HG02763 (cell line): ENCODE measurements at regions not wholly inside any gene's neighbourhood (a gene's known extent, or its start where the extent isn't known, plus 50 kb on each side); places are given as distances from the start of the nearest gene placed in this dataset.

Source experiments
- ATAC-seq: cut with Tn5 transposase; IDR thresholded peaks from one replicate; pipeline ENCODE4 v1.9.1; 2021; ENCODE audit warnings: mild to moderate bottlenecking, moderate library complexity; ENCODE audit not compliant: unreplicated experiment

DNA sequence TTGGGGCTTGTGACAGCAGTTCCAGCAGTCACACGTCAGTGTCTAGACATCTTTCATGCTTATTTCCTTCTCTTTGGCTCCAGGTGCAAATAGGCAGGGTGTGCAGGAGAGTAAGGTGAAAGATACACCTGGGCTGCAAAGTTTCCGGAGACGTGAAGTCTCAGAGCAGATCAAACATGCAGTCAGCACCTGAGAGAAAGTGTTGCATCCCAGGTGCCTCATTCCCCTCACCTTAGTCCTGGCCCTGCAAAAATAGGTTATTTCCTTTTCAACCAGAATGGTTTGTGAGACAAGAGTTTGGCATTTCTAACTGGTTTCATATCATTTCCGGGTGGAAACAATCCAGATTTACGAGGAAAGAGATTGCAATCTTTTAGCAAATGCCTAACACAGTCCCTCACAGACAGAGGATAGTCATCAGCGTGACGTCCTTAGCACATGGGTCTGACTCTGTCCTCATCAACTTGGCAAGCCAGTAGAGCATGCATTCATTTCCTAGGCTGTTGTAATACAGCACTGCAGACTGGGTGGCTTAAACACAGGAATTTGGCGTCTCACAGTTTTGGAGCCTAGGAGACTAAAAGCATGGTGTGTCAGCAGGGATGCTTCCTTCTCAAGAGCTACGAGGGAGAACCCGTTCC is 58.2 kb upstream of the ARRDC4 start:
- no peak for ATAC-seq

DNA sequence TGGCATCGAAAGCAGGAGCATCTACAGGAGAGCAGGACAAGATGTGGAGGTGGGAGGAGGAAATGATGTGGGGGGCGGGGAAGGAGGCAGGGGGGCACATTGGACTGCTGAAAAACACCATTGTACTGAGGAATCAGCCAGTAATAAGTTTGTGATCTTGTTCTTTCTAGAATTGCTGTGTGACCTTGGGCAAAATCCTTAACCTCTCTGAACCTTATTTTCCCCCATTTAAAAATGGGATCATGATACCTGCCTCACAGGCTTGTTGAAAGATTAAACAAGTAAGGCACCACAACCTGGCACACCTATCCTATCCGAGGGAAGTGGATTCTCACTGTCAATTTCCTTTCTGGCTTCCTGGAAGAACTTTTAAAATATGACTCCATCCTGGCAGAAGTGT is 56.9 kb upstream of the ARRDC4 start:
- no peak for ATAC-seq

DNA sequence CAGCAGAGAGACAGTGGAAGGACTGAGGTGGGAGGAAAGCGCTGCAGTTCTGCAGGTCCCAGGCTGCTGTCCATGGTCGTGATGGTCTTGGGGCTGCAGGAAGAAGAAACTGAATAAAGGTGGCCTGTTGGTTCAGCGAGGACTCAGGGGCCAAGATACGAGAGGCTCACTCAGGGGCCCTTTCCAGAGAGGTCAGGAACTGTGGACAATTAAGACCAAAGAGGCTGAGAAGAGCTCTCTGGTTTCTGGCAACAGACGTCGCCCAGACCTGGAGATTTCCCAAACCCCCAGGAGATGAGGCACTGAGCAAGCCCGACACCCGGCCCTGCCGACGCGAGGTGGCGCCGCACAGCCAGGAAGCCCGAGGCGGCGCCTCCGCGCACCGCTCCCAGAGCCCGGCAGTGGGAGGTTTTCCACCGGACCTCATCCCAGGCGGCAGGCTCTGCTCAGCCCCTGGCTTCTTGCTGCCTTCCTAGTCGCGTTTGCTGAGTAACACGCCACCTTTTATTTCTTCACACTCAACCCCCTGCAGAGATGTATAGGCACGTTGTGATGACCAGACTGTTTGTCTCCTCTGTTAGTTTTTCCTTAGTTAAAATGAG is 56.4 kb upstream of the ARRDC4 start:
- no peak for ATAC-seq

DNA sequence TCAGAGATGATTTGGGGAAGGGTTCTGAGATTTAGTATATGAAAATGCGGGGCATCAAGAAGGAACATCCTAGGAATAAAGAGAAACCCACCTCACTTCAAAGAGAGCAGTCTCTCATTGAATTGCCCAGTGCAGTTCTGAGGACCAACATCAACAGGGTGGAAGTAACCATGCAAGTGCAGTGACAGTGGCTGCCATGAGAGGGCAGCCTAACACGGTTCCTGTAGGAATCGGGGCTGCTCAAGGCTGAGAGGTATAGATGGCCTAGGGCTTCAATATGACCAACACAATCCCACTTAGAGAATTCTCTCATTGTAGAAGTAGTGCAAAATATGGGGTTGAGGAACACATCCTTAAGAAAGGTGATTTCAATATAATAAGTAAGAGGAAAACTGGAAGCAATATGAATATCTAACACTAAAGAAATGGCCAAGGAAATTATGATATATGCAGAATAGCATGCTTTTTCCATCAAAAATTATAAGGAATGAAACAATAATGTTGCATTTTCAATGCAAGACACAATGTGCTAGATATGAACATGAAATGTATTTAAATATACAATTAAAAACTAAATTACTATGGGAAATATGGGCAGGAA is 51.1 kb upstream of the ARRDC4 start:
- peak; percentile 82 for ATAC-seq
